OCI-M1 (cell line): ENCODE measurements at regions not wholly inside any gene's neighbourhood (a gene's known extent, or its start where the extent isn't known, plus 50 kb on each side); places are given as distances from the start of the nearest gene placed in this dataset.

Source experiments
- DNase-seq: peaks from one replicate; lab custom pipeline; 2025; lab: John Stamatoyannopoulos, UW

DNA sequence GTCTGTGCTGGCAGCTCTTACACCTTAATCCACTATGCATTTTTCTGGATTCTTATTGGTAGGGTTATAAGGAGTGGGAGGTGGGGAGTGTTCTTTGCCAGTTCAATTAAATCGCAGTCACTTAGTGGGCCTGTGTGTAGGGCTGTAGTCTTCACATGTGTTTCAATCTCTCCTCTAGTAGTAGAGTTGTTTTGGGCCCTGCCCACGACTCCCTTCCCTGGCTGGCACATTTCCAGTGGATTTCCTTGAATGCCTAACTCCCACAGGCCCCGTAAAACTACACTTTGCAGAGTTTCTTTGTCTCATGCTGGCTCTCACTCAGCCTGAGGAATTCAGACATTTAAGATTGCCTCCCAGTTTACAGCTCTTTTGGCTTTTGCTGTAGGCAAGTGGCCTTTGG lies 414.0 kb upstream of the OPRM1 start:
- DNase-seq = no peak

DNA sequence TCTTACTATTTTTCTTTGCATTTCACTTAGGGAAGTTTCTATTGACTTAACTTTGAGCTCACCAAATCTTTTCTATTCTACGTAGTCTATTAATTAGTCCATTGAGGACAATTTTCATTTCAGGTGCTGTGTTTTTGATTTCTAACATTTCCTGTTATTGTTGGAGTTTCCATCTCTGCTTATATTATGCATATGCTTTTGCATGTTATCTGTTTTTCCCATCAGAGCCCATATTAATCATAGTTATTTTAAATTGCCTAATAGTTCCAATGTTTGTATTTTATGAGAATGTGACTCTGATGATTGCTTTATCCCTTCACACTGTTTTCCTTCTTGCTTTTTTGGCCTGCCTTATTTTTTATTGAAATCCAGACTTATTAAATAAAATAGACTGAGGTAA lies 414.5 kb upstream of the OPRM1 start:
- DNase-seq = no peak

DNA sequence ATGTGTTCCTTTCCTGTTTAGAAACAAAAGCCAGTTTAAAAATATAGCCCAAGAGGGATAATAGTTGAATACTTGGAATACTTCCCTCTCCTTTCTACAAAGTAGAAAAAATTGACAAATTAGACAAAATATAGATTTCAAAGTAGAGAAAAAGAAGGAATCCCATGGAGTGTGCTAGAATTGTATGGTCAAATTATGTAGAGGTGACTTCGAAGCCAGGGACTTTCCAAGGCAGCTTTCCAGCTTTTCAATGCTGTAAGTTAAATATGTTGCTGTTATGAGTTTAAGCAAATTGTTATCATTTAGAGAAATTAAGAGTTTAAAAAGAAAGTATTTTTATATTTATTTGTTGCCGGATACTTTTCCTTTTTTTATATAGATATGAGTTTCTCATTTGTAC lies 415.5 kb upstream of the OPRM1 start:
- DNase-seq = no peak

DNA sequence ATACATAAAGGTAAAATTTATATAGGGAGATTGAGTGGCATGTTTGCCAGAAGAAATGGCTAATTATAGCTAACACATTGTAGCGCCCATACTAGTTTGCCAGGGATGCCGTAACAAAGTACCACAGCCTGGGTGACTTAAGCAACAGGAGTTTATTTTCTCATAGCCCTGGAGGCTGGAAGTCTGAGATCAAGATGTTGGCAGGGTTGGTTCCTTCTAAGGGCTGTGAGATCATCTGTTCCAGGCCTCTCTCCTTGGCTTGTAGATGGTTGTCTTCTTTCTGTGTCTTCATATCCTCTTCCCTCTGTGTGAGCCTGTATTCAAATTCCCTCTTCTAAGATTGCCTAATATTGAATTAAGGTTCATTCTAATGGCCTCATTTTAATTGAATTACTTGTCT lies 417.5 kb upstream of the OPRM1 start:
- no peak for DNase-seq

DNA sequence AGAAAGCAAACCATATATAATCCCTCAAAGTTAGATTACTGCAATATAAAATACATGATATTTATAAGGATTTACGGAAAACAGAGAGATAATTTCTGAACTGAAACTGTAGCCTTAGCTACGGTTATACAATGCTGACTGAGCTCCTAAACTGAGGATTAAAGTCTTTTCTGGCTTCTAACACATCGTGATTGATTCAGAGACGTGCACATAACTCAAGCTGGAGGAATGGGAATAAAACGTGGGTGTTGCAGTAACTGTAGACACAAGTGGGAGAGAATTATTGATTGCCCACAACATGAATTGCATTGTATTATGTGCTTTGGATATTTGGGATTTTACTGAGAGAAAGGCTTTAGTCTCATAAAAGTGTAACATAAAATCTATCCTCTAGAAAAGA lies 418.0 kb upstream of the OPRM1 start:
- no peak for DNase-seq

DNA sequence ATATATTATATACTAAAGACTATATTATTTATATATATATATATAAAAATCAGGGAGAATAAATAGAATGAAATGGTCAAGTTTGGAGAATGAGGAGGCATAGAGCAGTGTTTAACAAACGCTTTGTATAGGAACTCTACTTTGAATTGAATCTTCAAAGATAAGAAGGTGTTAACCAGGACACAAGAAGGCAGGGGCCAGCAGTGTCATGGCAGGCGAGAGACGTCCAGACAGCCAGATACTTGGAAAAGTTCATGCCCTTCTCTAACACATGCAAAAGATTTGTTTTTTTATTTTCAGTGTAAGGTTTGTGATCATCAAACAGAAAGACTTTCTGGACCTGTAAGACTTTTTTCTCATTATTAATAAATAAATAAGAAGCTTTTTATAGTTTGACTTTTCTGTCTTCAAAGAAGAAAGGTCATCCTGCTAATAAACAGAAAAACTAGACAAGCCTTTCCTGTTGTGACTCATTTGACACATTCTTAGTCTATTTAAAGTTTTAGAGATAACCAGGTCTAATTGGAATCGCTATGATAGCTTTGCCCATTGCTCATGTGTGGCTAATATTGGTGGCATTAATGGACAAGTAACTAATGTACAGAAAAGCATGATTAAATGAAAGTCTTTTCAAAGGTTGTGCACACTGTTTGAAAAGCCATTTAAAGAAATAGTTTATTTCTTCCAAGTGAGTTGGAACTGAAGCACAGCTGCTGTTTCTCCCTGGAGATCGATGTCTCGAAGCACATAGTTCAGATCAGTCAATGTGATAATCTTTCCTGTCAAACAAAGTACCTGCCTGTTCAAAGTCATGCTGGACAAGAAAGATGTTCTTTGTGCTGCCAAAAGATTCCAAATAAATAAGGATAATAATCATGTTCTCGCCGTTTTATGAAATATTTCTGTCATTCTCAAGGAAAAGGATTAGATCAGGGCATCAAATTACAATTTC lies 420.4 kb upstream of the OPRM1 start:
- DNase-seq = no peak

DNA sequence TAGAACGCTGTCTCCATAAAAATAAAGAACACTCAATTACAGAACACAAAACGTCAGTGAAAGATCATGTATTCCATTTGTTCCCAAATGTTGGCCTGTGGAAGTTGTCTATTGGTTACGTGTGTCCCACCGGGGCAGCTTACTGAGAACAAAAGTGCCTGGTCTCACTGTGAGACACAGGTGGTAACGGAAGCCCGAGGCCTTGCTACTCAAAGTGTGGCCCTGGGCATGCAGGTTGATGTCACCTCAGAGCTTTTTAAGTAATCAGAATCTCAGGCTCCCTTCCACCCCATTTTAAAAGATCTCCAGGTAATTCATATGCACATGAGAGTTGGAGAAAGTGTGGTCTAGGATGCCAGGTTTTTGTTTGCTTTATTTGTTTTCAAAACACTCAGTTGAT lies 422.5 kb upstream of the OPRM1 start:
- no peak for DNase-seq

DNA sequence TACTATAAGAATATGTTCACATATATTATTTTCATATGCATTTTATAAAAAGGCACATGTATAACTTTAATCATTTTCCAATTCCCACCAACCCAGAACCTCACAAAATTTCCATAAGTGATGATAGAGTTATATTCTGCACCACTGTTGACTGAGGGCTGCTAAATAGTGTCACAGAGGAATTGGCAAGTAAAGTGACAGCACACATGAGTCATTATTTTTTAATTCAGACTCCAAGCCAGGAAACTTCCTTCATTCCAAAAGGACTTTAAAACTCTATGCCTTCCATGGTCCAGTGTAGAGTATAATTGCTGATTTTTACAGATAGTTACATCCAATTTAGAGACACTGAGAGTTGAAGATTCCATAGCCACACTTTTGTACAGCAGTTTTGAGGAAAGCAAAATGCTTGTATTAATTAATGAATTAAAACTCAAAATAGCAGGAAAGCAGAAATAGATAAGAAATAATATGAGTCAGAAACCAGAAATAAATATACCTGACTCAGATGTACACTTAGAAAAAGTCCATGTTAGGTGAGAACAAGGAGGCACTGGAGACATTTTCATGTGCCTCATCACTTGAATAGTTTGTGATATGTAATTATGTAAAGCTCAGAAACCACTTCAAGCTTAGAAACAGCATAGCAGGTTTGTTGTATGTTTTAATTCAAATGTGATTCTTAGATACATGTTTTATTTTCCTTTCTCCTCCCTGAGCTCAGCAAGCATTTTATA lies 425.2 kb upstream of the OPRM1 start:
- DNase-seq = no peak

DNA sequence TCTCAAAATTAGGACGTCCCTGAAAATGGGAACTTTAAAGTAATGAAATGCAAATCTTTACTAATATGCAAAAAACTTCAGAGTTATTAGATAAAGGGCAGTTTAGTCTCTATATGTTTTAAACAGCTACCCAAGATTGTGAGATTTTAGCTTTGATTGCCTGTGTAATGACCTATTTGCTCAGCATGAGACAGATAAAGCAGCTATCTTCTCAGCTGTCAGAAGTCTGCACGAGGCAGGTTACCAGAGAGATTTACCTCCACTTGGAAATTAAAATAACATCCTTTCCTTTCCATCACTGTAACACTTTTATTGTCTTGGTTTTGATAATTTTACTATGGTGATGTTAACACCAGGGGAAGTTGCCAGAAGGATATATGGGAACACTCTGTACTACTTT lies 436.6 kb upstream of the OPRM1 start:
- no peak for DNase-seq

DNA sequence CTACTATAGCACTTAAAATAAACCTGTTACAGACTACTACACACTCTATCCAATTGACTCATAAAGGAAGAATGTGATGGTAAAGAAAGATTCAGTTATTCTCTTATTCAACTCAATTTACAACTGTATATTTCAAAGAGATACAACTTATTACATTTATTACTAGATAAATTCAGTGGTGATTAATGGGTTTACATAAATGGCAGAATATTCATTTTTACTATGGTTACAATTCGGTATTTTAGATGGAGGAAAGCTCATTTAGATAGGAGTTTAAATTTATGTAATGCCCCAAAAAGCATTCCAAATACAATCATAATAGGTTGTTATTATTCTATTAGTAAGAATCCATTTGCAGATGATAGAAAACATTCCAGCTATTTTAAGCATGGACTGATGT lies 439.1 kb upstream of the OPRM1 start:
- DNase-seq = no peak

DNA sequence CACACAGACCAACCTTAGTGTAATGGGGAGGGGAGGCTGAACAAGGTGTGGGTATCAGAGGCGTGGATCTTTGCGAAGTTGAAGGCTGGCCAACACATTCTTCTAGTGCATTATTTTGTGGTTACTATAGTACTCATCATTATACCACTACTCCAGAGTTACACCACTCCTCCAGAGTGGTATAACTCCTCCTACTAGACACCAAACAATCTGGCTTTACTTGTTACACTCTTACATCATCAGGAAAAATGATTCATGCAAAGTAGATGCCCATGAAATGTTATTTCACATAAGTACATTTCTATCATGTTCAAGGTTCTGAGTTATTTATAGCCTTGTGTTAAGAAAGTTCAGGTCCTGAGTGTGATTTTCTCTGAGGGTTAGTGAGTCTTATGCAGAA lies 443.1 kb upstream of the OPRM1 start:
- peak; percentile 14 for DNase-seq

DNA sequence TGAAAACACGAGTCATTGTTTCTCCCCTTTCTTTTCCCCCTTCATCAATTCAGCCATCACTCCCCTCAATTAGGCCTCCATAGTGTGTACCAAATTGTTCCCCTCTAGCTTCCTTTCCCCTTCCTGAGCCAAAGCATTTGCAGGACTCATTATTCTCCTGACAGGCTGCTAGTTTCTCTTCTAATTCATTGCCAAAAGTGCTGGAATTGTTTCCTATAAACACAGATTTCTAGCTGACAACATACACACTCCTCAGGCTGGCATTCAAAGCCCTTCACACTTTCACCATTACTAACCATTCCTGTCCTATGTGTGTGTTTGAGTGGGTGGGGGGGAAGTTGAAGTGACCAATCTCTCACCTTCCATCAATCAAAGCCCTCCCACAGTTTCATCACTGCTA lies 444.2 kb upstream of the OPRM1 start:
- no peak for DNase-seq

DNA sequence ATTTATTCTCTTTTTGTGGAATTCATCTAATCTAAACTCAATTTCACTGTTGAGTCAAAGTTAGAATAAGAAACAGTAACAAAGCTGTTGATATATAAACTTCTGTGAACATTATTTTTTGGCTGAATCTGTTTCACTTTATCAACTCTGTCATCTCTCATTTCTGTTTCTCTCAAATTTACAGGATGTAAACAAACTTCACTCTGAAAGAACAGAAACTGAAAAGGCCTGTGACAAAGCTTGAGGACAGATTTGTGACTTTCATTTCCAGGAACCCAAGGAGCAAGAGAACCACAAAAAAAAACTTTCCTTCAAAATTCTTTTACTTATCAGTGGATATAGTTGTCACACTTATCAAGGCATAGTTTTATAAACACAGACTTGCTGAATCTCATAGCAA lies 447.9 kb upstream of the OPRM1 start:
- peak; percentile 54 for DNase-seq

DNA sequence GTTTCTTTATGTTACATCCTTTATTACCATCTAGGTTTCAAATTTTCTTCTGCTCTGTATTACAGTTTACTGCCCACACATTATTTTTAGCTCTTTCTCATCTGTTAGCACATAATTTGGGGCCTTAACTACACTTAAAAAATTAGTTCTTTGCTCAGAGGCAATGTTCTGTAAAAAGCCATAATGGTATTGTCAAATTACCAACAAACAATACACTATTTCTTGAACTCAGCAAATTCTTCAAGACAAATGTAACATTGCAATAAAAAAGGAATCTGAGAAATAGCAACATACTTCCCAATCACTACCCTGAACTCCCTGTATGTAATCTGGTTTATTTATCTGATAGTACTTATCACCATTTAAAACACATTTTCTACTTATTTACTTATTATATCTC lies 448.6 kb upstream of the OPRM1 start:
- no peak for DNase-seq

DNA sequence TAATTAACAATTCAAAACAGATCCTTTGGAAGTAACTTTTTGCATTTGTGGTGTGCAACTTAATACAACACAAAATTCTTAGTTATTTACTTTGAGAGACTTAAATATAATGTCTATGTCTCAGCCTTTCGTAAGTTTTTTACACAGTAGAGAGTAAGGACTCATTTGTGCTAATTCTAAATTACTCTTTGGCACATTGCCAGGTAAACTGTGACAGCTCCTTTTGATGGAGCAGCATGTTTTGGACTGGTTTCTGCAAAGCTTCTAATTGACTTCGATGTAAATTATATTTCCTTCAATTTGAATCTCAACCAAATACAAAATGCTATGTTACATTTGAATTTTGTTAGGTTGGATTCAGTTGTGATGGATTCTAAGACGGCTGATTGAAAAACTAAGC lies 450.7 kb upstream of the OPRM1 start:
- no peak for DNase-seq

DNA sequence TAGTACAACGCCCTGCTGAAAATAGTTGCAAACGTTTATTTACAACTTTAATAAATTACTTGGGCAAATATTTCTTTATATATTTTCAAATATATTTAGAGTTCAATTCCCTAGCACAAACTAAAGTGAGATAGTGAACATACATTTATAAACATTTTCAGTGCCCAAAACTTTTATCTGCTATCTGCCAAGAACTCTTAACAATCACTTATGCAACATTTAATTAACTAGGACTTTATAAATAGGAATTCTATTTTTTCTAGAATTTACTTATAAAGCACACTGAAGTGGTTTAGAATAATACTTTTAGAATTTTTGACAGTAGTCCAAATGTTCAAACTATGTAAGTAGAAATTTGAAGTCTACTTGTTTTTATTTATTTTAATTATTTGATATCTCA lies 452.6 kb upstream of the RGS17 start:
- DNase-seq = no peak

DNA sequence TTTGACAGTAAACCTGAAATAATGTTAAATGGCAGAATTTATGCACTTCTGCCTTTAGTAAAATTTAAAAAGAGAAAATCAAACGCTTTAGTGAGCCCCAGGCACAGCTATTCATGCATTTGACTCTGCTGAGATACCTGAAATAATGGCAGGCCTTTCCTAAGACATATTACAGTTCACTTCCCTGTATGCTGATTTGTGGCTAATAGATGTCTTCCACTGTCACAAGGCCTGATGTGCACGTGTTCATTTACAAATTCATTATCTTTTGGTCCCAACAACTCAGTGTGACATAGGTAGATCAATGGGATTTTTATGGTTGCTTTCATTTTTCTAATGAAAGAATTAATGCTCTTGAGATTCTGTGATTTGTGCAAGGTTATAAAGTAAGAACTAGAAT lies 449.7 kb upstream of the RGS17 start:
- no peak for DNase-seq

DNA sequence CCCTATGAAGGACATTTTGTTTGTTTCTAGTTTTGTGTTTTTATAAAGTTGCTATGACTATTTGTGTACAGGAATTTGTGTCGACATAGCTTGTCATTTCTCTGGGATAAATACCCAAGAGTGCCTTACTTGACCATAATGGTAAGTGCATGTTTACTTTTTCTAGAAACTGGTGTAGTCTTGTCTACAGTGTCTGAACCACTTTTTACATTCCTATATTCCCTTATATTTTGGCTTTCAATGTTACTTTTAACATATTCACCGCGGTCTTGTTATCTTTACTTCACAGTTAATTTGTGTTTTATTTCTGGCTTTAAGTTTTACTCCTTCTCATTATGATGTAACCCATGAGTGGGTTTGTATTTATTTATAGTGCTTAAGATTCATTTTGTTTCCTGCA lies 444.4 kb upstream of the RGS17 start:
- no peak for DNase-seq

DNA sequence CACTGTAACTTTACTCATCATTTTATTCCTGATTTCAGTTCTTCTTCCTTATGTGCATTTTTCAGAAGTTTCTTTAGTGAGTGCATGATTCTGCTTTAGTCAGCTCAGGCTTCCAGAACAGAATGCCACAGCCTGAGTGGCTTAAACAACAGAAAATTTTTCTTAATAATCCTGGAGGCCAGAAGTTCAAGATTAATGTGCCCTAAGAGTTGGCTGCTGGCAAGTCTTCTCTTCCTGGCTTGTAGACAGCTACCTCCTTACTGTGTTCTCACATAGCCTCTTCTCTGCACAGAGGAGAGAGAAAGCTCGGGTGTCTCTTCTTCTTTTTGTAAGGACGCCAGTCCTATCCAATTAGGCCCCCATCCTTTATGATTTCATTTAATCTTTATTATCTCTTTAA lies 443.1 kb upstream of the RGS17 start:
- no peak for DNase-seq

DNA sequence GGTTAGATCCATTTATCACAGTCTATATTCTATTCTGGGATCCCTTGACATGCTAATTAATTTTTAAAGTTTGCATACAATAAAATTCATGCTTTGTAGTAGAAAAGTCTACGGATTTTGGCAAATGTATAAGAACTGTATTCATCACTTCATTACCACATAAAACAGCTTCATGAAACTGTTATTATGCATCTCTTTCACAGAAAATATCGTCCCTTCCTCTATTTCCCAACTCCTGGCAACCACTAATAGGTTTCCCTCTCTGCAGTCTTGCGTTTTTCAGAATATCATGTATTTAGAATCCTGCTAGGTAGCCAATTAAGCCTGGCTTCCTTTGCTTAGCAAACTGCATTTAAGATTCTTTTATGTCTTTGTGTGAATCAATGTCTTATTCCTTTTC lies 441.3 kb upstream of the RGS17 start:
- DNase-seq = no peak

DNA sequence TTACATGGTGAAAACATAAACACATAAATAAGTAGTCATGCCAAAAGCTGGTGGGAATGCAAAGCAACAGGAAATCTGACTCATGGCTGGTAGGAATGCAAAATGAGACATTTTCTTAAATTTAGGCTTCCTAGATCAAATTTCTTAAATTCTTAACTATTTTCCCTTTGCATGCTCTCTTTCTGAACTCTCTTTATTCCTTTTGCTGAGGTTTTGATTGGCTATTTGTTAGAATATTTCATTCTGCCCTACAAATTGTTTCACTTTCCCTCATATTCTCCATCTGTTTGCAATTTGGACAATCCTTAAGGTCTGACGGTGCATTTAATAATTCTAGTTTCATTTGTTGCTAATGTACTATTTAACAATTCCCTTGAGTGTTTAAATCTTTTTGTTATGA lies 437.5 kb upstream of the RGS17 start:
- DNase-seq = no peak

DNA sequence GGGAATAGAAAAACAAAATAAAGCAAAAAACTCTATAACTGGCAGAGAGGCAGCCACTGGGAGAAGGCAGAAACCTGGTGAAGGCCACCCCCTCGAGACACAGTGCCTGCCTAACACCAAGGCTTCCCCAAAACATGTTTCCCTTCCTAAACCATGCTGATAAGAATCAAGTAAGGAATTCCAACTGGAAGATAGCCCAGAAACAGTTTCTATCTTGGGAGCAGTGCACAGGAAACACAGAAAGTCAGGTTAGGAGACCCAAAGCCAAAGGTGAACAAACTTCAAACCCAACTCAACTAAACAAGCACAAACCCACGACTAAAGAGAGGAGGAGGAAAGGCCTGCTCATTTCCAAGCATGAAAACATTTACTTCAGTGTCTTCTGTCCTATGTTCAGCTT lies 433.7 kb upstream of the RGS17 start:
- no peak for DNase-seq

DNA sequence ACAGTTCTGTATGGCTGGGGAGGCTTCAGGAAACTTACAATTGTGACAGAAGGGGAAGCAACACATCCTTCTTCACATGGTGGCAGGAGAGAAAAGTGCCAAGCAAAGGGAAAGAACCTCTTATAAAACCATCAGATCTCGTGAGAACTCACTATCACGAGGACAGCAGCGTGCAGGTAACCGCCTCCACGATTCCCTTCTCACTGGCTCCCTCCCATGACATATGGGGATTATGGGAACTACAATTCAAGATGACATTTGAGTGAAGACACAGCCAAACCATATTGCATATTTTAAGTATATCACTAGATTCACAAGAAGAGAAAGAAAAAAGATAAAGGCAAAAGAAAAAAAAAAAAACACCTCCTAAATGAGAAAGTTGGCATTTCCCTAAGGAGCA lies 431.9 kb upstream of the RGS17 start:
- no peak for DNase-seq

DNA sequence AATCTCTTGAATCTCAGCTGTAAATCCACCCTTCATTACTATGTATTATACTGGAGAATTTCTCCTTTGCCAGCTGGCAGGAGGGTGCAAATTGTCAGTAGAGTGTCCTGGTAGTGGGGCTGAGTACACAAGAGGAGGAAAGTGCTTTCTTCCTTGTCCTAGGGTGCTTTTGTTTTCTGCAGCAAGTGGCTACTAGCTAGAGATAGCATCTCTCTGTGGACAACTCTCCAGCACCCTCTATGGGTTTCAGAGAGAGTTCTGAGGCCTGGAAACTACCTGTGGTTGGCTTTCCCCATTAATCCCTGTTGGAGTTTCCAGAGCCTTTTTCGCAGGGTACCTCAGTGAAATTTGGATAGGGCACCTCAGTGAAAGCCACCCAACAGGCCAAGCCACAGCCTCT lies 422.5 kb upstream of the RGS17 start:
- peak; percentile 72 for DNase-seq
